ENCODE measurements at regions not wholly inside any gene's neighbourhood (a gene's known extent, or its start where the extent isn't known, plus 50 kb on each side); places are given as distances from the start of the nearest gene placed in this dataset.
A peak's percentile ranks its signal among the peaks of the same experiment; 100 is the strongest.

DNA sequence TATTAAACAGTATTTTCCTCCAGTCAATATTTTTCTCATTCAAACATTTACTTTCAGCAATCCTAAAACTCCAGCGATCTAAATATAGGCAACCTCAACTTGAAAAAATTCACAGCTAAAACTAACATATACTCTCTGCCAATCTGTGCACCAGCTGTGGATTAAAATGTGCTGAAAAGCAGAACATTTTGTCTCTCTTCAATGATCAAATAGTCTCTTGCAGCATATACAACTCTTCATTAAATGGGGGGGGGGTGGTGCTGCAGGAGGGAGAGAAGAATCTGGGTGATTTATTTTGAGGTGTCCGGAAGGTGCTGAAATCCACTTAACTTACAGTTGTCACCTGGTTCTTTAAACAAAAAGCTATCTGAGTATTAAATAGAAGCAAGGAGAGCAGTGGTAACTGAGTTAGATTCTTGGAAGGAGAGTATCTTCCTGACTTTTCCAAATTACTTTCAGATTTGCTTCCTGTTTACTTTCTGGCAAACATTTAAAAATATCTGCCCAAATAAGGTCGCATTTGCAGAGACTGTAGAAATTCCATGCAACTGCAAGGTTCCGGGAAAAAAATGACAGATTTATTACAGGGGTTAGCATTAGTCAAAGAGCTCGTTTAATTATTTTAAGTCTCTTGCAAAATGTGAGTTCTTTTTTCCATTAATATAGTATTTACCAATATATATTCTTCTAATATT is 904.7 kb upstream of the ACVR2A start:
- no peak for DNase-seq

DNA sequence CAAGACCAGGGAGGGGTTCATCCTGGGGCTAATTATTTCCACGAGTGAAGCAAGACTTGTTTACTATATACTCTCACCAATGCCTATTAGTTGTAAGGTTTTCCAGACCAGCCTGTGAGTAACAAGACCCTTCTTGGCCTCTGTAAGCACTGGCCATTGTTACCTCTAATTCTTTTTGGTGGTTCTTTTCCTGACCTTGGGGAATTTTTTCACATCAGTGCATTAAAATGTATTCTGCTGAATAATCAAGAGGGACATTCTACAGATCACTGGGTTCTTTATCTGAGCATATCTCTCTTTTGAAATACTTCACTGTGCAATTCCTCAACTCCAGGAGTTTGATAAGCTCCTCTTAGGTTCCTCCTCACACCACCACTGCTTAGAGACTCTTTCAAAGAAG is 909.9 kb upstream of the ACVR2A start:
- DNase-seq = no peak

DNA sequence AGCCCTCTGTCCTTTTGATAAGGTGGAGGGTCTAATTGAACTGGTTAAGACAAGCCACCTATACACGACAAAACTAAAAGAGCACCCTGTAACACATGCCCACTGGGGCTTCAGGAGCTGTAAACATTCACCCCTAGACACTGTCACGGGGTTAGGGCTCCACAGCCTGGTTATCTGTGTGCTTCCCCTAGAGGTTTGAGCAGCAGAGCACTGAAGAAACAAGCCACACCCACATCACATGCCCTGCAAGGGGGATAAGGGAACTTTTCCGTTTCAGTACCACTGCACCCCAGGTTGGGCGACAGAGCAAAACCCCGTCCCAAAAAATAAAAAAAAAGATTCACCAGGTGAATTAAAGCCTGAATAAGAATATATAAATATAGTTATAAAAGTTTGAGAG is 913.7 kb upstream of the ACVR2A start:
- DNase-seq = peak in 1 of 5 experiments; percentile 0

DNA sequence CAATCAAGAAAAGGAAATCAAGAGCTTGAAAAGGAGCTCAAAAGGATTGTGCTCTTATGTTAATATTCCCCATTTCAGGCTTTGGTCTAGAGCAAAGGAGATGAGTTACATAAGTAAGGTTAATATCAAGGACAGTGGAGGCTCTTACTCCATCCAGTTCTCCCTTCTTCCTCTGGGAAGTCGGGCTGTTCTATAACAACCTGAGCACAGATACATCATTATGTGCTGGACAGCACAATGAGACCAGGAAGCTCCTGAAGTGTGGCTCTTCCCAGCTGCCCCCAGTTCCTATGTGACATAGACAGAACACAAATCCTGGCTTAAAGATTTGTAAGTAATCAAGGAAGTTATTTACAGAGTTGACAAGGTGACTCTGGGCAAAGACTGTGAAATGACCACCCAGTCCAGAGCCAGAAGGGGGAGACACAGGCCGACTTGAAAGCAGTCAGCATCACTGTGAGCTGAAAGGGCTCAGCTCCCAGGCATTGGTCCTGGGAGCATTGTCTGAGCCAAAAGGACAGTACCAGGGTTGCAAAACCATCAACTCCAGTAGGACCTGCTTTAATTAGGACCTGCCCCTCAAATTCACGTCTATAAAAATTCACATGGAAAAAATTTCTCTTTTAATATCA is 917.6 kb upstream of the ACVR2A start:
- peak in 1 of 5 experiments; percentile 13 for DNase-seq

DNA sequence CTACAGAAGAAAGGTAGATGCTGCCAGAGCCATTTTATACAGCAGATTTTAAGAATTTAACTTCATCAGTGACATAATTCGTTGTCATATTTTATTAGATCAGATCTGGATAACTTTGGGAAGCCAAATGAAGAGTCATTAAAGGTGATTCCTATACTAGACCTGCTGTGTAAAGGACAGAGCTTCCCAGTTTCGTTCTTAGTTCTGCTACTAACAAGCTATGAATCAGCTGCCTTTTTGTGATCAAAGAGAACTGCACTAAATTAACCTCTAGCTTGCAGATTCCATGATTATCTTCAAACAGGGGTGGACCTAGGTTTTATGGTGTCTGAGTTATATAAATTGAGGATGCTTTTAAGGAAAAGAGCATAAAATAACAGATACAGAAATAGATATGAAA is 926.5 kb upstream of the ACVR2A start:
- DNase-seq = no peak

DNA sequence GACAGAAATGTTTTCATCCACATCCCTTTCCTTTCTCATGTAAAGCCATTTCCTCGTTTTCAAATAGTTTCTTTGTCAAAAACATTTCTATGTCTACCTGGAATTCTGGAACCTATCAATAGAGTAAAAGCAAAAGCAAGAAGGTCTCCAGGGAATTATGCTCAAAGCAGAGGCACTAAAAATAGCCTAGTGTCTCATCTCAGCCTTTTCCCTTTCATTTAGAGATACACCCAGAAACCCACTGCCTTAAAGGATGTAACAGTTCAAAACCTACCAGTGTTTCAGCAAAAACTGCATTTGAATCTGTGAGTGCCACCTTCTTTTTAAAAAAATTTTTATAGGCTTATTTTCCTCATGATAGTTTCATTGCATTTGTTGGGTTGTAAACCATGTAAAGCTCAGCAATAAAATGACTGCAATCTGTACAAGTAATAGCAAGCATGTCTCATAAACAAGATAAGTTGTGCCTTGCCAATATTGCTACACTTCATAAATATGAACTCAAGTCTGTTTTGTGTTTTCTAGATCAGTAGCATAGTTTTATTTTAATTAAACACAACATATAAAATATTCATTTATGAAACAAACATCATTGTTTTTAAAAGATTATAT is 927.3 kb upstream of the ACVR2A start:
- no peak for DNase-seq

DNA sequence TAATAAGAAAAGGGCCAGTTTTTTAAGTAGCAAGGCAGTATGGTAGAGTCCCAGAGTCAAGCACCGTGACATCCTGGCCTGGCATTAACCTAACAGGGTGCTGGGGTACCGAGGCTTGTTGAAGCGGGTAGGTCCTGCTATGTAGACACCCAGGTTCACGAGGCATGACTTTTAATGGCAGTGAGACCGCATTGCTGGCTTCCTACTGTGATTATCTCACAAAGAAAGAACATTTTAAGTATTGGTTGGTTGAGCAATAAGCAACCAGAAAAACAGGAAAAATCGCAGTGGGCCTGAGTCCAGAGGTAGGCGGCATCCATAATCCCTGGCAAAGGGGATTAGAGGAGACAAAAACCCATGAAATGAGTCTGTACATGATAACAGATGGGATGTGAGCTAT is 927.9 kb upstream of the ACVR2A start:
- DNase-seq = no peak

DNA sequence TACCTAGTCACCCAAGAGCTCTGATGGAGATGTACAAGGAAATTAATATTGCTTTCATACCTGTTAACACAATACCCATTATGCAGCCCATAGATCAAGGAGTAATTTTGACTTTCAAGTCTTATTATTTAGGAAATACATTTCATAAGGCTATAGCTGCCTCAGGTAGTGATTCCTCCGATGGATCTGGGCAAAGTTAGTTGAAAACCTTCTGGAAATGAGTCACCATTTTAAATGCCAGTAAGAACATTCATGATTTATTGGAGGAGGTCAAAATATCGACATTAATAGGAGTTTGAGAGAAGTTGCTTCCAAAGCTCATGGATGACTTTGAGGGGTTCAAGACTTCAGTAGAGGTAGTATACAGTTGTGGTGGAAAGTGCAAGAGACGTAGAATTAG is 931.4 kb upstream of the ACVR2A start:
- no peak for DNase-seq

DNA sequence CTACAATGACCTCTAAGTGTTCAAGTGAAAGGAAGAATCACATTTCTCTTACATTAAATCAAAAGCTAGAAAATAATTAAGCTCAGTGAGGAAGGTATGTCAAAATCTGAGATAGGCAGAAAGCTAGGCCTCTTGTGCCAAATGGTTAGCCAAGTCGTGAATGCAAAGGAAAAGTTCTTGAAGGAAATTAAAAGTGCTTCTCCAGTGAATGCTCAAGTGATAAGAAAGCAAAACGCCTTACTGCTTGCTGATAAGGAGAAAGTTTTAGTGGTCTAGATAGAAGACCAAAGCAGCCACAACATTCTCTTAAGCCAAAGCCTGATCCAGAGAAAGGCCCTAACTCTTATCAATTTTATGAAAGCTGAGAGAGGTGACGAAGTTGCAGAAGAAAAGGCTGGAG is 932.3 kb upstream of the ACVR2A start:
- DNase-seq = no peak

DNA sequence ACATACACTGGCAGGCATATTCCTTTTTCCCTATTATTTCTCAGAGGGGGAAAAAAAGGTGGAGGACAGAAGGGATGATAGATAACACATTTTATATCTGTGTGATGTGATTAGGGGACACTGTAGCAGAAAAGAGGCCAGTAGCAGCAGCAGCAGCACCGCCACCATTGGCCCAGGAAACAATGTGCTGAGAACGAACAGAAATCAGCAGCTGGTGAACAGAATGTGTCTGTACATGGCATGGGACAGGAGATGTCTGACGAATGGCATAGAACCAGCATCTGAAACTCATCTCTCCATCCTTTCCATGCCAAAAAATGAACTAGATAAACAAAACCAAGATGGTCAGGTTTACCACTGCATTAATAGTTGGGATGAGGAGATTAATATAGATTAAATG is 936.1 kb upstream of the ACVR2A start:
- no peak for DNase-seq

DNA sequence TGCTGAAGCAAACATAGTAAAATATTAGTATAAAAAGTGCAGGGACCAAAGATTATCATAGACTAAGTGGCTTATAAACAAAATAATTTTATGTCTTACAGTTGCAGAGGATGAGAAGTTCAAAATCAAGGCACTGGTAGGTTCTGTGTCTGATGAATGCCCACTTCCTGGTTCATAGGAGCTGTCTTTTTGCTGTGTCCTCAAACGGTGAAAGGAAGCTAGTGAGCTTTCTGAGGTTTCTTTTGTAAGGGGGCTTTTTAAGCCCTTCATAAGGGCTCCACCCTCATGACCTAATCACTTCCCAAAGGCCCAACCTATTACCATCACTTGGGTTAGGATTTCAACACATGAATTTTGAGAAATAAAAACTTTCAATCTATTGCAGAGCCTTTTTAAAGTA is 946.7 kb upstream of the ACVR2A start:
- DNase-seq = no peak

DNA sequence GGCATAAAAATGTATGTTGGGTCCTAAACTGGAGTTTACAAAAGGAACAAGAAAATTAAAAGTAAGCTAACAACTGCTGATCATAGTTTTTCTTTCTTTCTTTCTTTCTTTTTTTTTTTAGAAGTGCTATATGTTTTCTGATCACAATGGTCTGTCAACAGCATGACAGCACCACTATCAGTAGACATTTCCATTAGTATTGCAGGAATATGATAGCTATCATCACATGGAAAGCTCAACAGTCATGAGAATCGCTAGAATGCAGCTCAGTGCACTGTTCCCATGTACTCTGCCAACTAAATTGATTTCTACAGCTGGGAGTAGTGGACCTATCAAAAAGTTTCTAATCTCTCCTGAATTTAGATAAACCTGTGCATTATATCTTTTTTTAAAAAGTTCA is 950.3 kb upstream of the ACVR2A start:
- no peak for DNase-seq

DNA sequence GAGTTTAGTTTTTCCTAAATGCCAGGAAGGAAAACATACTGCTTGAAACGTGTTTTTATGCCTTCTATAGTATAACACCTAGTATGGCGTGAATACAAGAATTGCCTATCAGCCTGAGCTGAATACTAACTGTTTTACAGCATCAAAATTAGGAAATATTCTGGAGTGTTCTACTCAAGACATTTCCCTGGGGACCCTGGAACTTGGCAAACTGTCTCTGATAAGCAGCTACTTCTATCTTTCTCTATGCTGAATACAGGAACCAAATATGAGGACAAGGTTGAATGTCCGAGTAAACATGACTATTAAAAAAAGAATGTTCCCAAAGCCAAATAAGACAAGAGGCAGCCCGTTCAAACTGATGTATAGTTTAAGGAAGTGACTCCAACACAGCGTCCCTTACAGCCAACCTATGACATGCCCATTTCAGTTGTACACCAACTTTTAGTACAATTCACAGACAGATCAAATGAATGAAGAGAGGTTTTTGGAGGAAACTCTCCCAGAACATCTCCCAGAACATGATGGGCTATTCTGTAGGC is 951.3 kb upstream of the ACVR2A start:
- DNase-seq = no peak

DNA sequence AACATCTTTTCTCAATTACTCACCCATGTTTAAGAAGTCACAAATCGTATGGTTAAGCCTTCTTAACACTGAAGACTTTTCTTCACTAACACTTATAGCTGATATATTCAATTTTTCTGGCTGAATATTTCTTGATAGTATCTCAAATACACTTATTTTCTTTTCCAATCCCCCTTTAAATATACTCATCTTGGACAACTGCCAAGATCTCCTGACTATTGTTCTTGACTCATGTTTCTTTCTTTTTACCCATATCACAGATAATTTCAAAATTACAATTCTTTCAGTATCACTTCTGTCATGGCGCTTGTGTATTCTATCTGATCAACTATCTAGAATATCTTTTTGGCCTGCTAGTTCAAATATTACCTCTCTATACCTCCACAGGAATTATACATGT is 954.3 kb upstream of the ACVR2A start:
- no peak for DNase-seq

DNA sequence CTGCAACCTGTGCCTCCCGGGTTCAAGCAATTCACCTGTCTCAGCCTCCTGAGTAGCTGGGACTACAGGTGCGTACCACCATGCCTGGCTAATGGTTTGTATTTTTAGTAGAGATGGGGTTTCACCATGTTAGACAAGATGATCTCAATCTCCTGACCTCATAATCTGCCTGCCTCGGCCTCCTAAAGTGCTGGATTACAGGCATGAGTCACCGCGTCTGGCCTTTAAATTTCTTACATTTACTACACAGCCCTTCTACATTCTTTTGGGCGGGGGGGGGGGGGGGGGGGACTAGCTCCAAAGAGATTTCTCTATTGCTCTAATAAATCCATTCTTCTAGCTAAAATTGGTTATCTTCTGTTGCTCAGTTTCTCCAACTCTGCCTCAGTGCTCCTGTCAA is 964.9 kb upstream of the ACVR2A start:
- DNase-seq = no peak

DNA sequence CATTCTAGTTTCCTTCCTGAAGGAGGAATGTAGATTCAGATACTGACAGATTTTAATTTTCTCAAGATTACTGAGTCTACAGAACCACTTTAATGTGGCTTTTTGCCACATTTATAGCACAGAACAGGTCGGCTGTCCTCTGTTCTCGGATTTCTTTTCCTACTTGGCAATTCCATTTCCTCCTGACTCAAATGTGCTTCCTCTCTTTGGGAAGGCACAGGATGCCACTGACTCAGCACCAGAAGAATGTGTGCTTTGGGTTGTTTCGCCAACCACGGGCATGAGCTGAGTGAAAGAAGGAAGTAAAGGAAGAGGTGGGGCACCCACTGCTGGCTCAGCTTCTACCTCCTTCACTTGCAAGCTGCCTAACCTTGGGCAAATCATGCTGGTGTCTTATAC is 970.6 kb upstream of the ACVR2A start:
- DNase-seq = no peak

DNA sequence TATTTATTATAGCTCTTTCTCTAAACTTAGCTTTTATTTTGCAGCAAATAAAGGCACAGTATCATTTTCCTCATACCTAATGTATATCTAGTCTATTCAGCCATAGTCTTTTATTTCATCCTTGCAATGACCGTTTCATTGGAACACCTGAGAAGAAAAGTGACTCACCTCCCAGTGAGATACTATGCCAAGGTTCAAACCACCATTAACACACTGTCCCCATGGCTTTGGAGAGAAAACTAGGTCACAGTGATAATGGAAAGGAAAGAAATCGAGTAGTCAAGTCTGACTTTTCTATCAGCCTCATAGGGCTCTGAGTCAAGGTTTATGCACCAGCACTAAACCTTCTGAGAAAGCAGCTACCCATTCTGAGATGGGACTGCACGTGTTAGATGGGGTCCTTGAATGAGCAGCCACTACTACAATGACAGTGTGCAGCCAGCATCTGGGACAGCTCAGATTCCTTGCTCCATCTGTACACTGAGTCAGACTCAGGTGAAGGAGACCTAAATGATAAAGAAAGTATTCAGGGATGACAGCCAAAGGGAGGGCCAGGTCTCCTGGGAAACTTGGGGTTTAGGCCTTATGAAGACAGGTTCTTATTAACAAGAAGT is 971.1 kb upstream of the ACVR2A start:
- DNase-seq = no peak

DNA sequence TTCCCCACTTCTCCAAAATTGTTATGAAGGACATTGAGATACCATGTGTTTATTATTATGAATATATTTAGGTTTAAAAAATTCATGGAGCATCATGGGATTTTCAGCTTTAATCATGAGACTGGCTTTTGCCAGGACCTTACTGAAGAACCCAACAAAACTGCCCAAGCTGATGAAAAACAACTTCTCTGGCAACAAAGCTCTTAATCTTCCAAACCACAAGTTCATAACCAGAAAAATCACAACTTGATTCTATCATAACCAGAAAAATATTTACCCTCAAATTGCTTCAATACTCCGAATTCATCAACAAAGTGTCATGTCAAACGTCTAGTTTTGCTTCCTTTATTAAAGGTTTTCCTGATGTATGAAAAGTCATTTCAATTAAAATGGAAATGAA is 971.8 kb upstream of the ACVR2A start:
- DNase-seq = no peak

DNA sequence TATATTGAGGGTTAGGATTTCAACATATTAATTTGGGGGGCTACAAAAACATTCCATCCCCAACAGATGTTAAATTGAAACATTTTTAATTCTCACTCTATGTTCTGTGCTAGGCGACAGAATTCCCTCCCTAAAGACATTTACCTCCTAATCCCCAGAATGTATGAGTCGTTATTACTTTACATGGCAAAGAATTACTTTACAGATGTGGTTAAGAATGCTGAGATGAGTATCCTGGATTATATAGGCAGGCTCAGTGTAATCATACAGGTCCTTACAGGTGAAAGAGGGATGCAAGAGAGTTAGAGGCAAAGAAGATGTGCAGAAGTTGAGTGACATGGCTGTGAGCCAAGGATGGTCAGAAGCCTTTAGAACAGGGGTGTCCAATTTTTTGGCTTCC is 974.1 kb upstream of the ACVR2A start:
- no peak for DNase-seq

DNA sequence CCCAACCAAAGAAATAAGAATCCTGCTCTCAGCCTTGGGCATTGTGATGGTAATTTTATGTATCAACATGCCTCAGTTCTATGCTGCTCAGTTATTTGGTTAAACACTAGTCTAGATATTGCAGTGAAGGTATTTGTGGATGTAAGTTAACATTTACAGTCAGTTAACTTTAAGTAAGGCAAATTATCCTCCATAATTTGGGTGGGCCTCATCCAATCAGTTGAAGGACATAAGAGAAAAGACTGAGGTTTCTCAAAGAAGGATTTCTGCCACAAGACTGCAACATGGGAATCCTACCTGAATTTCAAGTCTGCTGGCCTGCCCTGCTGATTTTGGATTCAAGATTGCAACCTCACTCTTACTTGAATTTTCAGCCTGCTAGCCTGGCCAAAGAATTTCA is 975.5 kb upstream of the ACVR2A start:
- DNase-seq = no peak

DNA sequence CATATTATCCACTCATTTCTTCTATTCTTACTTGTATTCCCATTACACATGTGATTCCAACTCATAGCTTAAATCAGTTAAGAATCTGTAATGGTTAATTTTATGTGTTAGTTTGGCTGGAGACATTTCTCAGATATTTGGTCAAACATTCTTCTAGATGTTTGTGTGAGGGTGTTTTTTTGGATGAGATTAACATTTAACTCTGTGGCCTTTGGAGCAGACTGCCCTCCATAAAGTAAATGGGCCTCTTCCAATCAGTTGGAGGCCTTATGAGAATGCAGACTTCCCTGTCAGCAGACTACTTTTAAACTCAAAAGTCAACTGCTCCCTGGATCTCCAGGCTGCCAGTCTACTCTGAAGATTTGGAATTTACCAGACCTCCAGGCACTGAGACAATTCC is 976.8 kb upstream of the ACVR2A start:
- DNase-seq = no peak

DNA sequence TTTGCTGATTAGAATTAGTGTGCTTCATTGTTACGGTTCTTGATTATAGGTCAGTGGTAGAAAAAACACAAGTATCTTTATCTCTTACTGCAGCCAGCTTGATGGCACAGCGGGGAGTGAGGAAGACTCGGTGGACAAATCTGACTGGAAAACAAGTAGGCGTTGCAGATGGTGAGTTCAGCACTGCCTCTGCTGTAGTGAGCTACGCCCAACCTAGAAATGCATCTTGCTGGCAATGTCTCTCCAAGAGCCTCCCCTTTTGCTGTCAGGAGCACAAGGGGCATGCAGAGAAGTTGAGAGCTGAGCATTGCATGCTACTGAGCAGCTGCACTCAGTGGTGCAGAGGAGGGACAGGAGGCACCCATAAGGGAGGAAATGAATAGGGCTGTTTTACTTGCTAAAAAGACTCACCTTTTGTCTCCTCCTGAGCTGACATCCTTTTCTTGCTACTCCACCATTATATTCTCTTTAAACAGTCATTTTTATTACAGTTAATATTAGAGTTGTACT is 977.3 kb upstream of the ACVR2A start:
- DNase-seq = no peak

DNA sequence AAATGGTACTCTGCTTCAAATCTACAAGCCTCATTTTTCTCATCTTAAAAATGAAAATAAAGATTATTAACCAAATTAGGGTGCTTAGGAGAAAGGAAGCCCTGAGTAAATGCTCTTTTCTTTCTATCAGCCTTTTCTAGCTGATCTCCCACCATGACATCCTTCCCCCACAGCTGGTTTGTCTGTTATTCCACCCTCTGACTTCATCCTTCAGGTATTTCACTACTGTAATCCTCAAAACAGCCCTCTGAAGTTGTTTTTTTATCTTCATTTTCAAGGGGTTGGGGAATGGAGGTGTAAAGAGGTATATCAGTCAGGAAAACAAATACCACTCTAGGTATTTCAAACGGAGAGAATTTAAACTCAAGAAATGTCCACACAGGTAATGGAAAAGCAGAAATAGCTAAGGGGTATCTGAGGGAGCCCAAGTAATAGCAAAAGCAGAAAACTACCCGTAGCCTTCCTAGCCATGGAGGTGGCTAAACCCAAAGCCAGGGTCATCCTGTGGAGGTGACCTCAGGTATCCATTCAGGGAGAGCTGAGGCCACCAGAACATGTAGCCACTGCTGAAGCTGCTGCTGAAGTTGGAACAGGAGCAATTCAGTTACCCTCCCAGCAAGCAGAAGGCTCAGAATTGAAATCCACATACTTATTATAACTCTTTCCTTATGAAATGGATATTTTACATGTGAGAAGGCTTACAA is 990.9 kb upstream of the ACVR2A start:
- DNase-seq = no peak

Data from T-helper 2 cell (primary cell).